Endodermal cell (in vitro differentiated cells): ENCODE measurements at regions not wholly inside any gene's neighbourhood (a gene's known extent, or its start where the extent isn't known, plus 50 kb on each side); places are given as distances from the start of the nearest gene placed in this dataset.

ENCODE experiments used
- DNase-seq: peaks from one replicate; pipeline ENCODE4 v3.0.0-alpha.2; 2017
- H3K27ac ChIP-seq: 2 replicates; pipeline ENCODE4 v1.5.1; 2013; ENCODE audit warnings: mild to moderate bottlenecking, low read depth, low read length, moderate library complexity
- H3K27me3 ChIP-seq: 2 replicates; pipeline ENCODE4 v1.6.1; 2013; ENCODE audit warnings: mild to moderate bottlenecking, low read length, moderate library complexity; ENCODE audit not compliant: insufficient read depth, control insufficient read depth, poor library complexity, severe bottlenecking
- H3K36me3 ChIP-seq: 2 replicates; pipeline ENCODE4 v1.7.0; 2013; ENCODE audit warnings: mild to moderate bottlenecking, low read length, moderate library complexity; ENCODE audit not compliant: control insufficient read depth, insufficient read depth
- H3K4me1 ChIP-seq: one replicate; pipeline ENCODE4 v1.7.0; 2013; ENCODE audit warnings: low read length; ENCODE audit not compliant: control insufficient read depth, insufficient read depth
- H3K4me3 ChIP-seq: 2 replicates; pipeline ENCODE4 v1.5.1; 2013; ENCODE audit warnings: mild to moderate bottlenecking, low read length, moderate library complexity
- H3K9ac ChIP-seq: 2 replicates; pipeline ENCODE4 v1.6.1; 2013; ENCODE audit warnings: mild to moderate bottlenecking, low read length, moderate library complexity; ENCODE audit not compliant: poor library complexity, severe bottlenecking; ENCODE audit errors: extremely low read depth
- H3K9me3 ChIP-seq: 2 replicates; pipeline ENCODE4 v1.6.1; 2013; ENCODE audit warnings: mild to moderate bottlenecking, low read length, moderate library complexity; ENCODE audit not compliant: control insufficient read depth
- H3K27ac Mint-ChIP-seq: 2 replicates; pipeline ENCODE4 v1.8.0; 2020; ENCODE audit warnings: mixed read lengths
- H3K27me3 Mint-ChIP-seq: 2 replicates; pipeline ENCODE4 v1.8.0; 2021; ENCODE audit warnings: mild to moderate bottlenecking, mixed read lengths; ENCODE audit not compliant: insufficient read depth
- H3K36me3 Mint-ChIP-seq: 2 replicates; pipeline ENCODE4 v1.8.0; 2020; ENCODE audit warnings: low read depth, mixed read lengths
- H3K4me1 Mint-ChIP-seq: 2 replicates; pipeline ENCODE4 v1.8.0; 2020; ENCODE audit warnings: mixed read lengths
- H3K4me3 Mint-ChIP-seq: 2 replicates; pipeline ENCODE4 v1.8.0; 2020; ENCODE audit warnings: mild to moderate bottlenecking, moderate library complexity, mixed read lengths
- H3K9me3 Mint-ChIP-seq: 2 replicates; pipeline ENCODE4 v1.8.0; 2020; ENCODE audit warnings: mild to moderate bottlenecking, mixed read lengths
- WGBS, 2 experiments: methylation state at CpG; one replicate each; pipeline versions ENCODE4 v1.1.5 to v1.1.7; 2013; ENCODE audit warnings: missing lambda C conversion rate in 2 of 2, mixed read lengths in 1 of 2; ENCODE audit not compliant: insufficient coverage in 1 of 2, insufficient read length in 1 of 2; 5-methylcytosine and 5-hydroxymethylcytosine counted together
- TF ChIP-seq, protein P1 (sequence below): fragments of 200-600 bp; sonication (generic); conservative IDR thresholded peaks from 2 replicates; pipeline ENCODE4 v1.5.0; 2021; ENCODE audit warnings: antibody characterized with exemption, mild to moderate bottlenecking

GRCh38 chr15:38079236-38079635 is 144.8 kb downstream of the TMCO5A start:
- H3K4me1 ChIP-seq: peaks cover 3% of the 10 kb centered on the region
- peaks cover 4% of the 10 kb centered on the region for H3K27me3 Mint-ChIP-seq
- TF ChIP-seq, protein P1, sequence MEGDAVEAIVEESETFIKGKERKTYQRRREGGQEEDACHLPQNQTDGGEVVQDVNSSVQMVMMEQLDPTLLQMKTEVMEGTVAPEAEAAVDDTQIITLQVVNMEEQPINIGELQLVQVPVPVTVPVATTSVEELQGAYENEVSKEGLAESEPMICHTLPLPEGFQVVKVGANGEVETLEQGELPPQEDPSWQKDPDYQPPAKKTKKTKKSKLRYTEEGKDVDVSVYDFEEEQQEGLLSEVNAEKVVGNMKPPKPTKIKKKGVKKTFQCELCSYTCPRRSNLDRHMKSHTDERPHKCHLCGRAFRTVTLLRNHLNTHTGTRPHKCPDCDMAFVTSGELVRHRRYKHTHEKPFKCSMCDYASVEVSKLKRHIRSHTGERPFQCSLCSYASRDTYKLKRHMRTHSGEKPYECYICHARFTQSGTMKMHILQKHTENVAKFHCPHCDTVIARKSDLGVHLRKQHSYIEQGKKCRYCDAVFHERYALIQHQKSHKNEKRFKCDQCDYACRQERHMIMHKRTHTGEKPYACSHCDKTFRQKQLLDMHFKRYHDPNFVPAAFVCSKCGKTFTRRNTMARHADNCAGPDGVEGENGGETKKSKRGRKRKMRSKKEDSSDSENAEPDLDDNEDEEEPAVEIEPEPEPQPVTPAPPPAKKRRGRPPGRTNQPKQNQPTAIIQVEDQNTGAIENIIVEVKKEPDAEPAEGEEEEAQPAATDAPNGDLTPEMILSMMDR: no peak
- H3K4me3 ChIP-seq: no peak overlapping the region
- no peak overlapping the region for H3K27ac ChIP-seq
- 82 to 94% methylated on average over 4 to 5 of the region's 5 CpGs for WGBS, 2 experiments
- no peaks in the 10 kb centered on the region for H3K9me3 ChIP-seq
- no peaks in the 10 kb centered on the region for H3K36me3 ChIP-seq
- H3K27me3 ChIP-seq: peaks cover under 1% of the 10 kb centered on the region
- no peak overlapping the region for H3K4me3 Mint-ChIP-seq
- no peaks in the 10 kb centered on the region for H3K9me3 Mint-ChIP-seq
- no peaks in the 10 kb centered on the region for H3K36me3 Mint-ChIP-seq
- H3K4me1 Mint-ChIP-seq: peaks cover 20% of the 10 kb centered on the region
- H3K27ac Mint-ChIP-seq: no peak overlapping the region
- no peak overlapping the region for H3K9ac ChIP-seq
- no peak for DNase-seq

DNA sequence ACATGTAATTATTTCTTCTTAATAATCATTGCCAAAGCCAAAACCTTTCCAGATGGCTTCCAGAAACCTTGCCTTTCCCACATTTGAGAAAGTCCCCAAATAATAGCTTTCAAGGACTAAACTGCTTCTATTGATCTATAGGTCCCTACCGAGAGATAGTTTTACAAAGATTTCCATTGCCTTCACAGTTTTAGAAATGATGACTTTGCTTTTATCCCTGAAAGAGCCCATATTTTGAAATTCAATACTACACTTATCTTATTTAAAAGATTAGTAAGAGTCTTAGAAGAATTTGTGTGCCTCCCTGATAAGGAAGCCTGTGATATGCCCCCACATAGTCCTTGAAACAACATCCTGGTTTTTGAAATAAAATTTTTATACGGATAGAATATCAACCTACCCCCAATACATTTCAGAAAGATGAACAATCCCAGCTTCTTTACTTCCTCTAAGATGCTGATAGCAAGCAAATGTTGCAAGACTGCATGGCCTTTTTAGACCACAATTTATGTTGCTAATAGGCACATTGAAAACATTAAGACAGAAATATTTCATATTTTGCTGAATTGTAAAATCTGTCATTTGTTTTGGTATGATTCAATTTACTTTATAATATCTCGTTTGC is 146.3 kb downstream of the TMCO5A start:
- Histone ChIP-seq H3K9ac (no peak overlapping the region), H3K9me3 (no peaks in the 10 kb centered on the region), H3K27me3 (peaks cover 5% of the 10 kb centered on the region), H3K4me1 (no peaks in the 10 kb centered on the region), H3K27ac (no peak overlapping the region), H3K4me3 (no peak overlapping the region), H3K36me3 (no peaks in the 10 kb centered on the region)
- WGBS, 2 experiments: 95 to 100% methylated on average over 1 to 3 of the region's 3 CpGs
- Mint-ChIP-seq H3K9me3 (no peaks in the 10 kb centered on the region), H3K36me3 (no peaks in the 10 kb centered on the region), H3K4me1 (peaks cover 7% of the 10 kb centered on the region), H3K27ac (no peak overlapping the region), H3K27me3 (no peaks in the 10 kb centered on the region), H3K4me3 (no peak overlapping the region)
- DNase-seq: no peak
- TF ChIP-seq, protein P1: no peak

- H3K27ac Mint-ChIP-seq: no peak overlapping the region
- no peak overlapping the region for H3K27ac ChIP-seq
- no peak overlapping the region for H3K4me3 Mint-ChIP-seq
- no peaks in the 10 kb centered on the region for H3K27me3 Mint-ChIP-seq
- no peaks in the 10 kb centered on the region for H3K4me1 Mint-ChIP-seq
- peaks cover 5% of the 10 kb centered on the region for H3K27me3 ChIP-seq
- H3K9me3 ChIP-seq: no peaks in the 10 kb centered on the region
- no peaks in the 10 kb centered on the region for H3K9me3 Mint-ChIP-seq
- H3K4me3 ChIP-seq: no peak overlapping the region
- H3K36me3 Mint-ChIP-seq: no peaks in the 10 kb centered on the region
- TF ChIP-seq, protein P1: no peak
- no peaks in the 10 kb centered on the region for H3K36me3 ChIP-seq
- DNase-seq: no peak
- H3K9ac ChIP-seq: no peak overlapping the region
- H3K4me1 ChIP-seq: no peaks in the 10 kb centered on the region
These were observed 149.8 kb downstream of the TMCO5A start for GRCh38 chr15:38084289-38084688.
